ENCODE measurements at regions not wholly inside any gene's neighbourhood (a gene's known extent, or its start where the extent isn't known, plus 50 kb on each side); places are given as distances from the start of the nearest gene placed in this dataset.
A peak's percentile ranks its signal among the peaks of the same experiment; 100 is the strongest.
"Not testable (repeated sequence)": the region's sequence is repeated elsewhere in the genome, so short reads cannot be mapped to it uniquely, and the experiment has no call there.

- no peak for DNase-seq (ENCODE audit: low read depth in 2 of 2)
Observed at GRCh38 chr21:33121715-33122475, 52.0 kb downstream of the OLIG1 start.

GRCh38 chr21:33122507-33122906, 52.6 kb downstream of the OLIG1 start:
- no peak for DNase-seq (ENCODE audit: low read depth in 2 of 2)

- DNase-seq (ENCODE audit: low read depth in 2 of 2), result no peak
Observed at GRCh38 chr21:33123374-33124123, 53.6 kb downstream of the OLIG1 start.

GRCh38 chr21:33124889-33125288, 54.9 kb downstream of the OLIG1 start:
- no peak for DNase-seq (ENCODE audit: low read depth in 2 of 2)

- no peak for DNase-seq (ENCODE audit: low read depth in 2 of 2)
Observed at GRCh38 chr21:33125680-33126375, 55.9 kb downstream of the OLIG1 start.

- no peak for DNase-seq (ENCODE audit: low read depth in 2 of 2)
Observed at GRCh38 chr21:33126569-33126968, 56.6 kb downstream of the OLIG1 start.

- peak; percentile 26 to 31 for DNase-seq (ENCODE audit: low read depth in 2 of 2)
Observed at GRCh38 chr21:33127154-33127867, 57.4 kb downstream of the OLIG1 start.

GRCh38 chr21:33127868-33128242, 57.9 kb downstream of the OLIG1 start:
- DNase-seq (ENCODE audit: low read depth in 2 of 2), result no peak

GRCh38 chr21:33128538-33128937, 58.6 kb downstream of the OLIG1 start:
- DNase-seq (ENCODE audit: low read depth in 2 of 2), result no peak

- no peak for DNase-seq (ENCODE audit: low read depth in 2 of 2)
Observed at GRCh38 chr21:33132054-33132453, 62.1 kb downstream of the OLIG1 start.

- DNase-seq (ENCODE audit: low read depth in 2 of 2), result no peak
Observed at GRCh38 chr21:33133892-33134291, 64.0 kb downstream of the OLIG1 start.

- no peak for DNase-seq (ENCODE audit: low read depth in 2 of 2)
Observed at GRCh38 chr21:33135925-33136324, 66.0 kb downstream of the OLIG1 start.

- DNase-seq (ENCODE audit: low read depth in 2 of 2), result no peak
Observed at GRCh38 chr21:33136847-33137502, 67.0 kb downstream of the OLIG1 start.

- DNase-seq (ENCODE audit: low read depth in 2 of 2), result no peak
Observed at GRCh38 chr21:33139084-33139483, 69.1 kb downstream of the OLIG1 start.

GRCh38 chr21:33140288-33140687, 70.3 kb downstream of the OLIG1 start:
- no peak for DNase-seq (ENCODE audit: low read depth in 2 of 2)

- DNase-seq (ENCODE audit: low read depth in 2 of 2), result no peak
Observed at GRCh38 chr21:33146467-33146866, 76.5 kb downstream of the OLIG1 start.

- no peak for DNase-seq (ENCODE audit: low read depth in 2 of 2)
Observed at GRCh38 chr21:33149181-33149580, 79.2 kb downstream of the OLIG1 start.

GRCh38 chr21:33150968-33151367, 78.8 kb upstream of the IFNAR2 start:
- not testable (repeated sequence) for DNase-seq (ENCODE audit: low read depth in 2 of 2)

- no peak for DNase-seq (ENCODE audit: low read depth in 2 of 2)
Observed at GRCh38 chr21:33151941-33152731, 77.6 kb upstream of the IFNAR2 start.

GRCh38 chr21:33152732-33153130, 77.0 kb upstream of the IFNAR2 start:
- no peak for DNase-seq (ENCODE audit: low read depth in 2 of 2)

- DNase-seq (ENCODE audit: low read depth in 2 of 2), result no peak
Observed at GRCh38 chr21:33155005-33155404, 74.7 kb upstream of the IFNAR2 start.
